Colonic mucosa (tissue), 4 donors: ENCODE measurements at regions not wholly inside any gene's neighbourhood (a gene's known extent, or its start where the extent isn't known, plus 50 kb on each side); places are given as distances from the start of the nearest gene placed in this dataset.

Experiments used
- DNase-seq: peaks from one replicate; pipeline ENCODE4 v3.0.0-alpha.2; 2020
- H3K27ac ChIP-seq: fragments of 200-600 bp; one replicate; pipeline ENCODE4 v1.8.0; 2021
- H3K27me3 ChIP-seq: fragments of 200-600 bp; one replicate; pipeline ENCODE4 v1.8.0; 2021
- H3K36me3 ChIP-seq: fragments of 200-600 bp; one replicate; pipeline ENCODE4 v1.8.0; 2021
- H3K4me1 ChIP-seq: fragments of 200-600 bp; one replicate; pipeline ENCODE4 v1.8.0; 2021; ENCODE audit warnings: mild to moderate bottlenecking
- H3K4me3 ChIP-seq: fragments of 200-600 bp; one replicate; pipeline ENCODE4 v1.8.0; 2021
- H3K9ac ChIP-seq, 2 donors: one replicate each; pipeline ENCODE4 v1.7.0; 2013; ENCODE audit warnings: control low read depth in 2 of 2, low read depth in 2 of 2, low read length in 2 of 2
- H3K9me3 ChIP-seq: fragments of 200-600 bp; one replicate; pipeline ENCODE4 v1.8.0; 2021
- intact Hi-C: fragments of 100-400 bp; cut with DNase I; formaldehyde crosslinking; loops from one replicate; pipeline ENCODE4 v1.14.1; 2022
- TF ChIP-seq, protein P1 (sequence below): fragments of 200-600 bp; IDR thresholded peaks from one replicate; pipeline ENCODE4 v1.8.0; 2022; ENCODE audit warnings: antibody characterized with exemption, mild to moderate bottlenecking
- donor health status: healthy.
- donor health status: DM: no; HTN: no; CAD: no.
- donor health status: DM: no; HTN: no; CAD: no.

DNA sequence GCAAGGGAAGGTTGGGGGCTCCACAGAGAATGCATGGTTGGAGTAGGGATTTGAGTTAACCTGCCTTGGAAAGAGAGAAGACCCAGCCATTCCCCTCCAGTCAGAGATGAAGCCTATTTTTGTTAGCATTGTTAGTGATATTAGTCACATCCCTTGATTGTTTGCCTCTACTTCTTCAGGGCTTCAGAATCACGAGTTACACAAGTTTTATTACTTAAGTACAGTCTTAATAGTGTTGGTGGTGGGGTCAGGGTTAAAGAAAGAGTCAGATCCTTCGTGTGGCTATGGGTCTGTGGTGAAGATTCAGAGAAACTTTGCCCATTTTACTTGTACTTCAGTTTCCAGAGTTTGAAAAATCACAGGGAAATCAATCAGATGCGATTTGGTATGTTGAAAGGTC, 363.1 kb downstream of the LRIG3 start:
- Histone ChIP-seq H3K27me3 (no peaks in the 10 kb centered on the region), H3K9ac (no peak overlapping the region), H3K36me3 (no peaks in the 10 kb centered on the region), H3K4me1 (no peaks in the 10 kb centered on the region), H3K27ac (no peak overlapping the region), H3K9me3 (no peaks in the 10 kb centered on the region), H3K4me3 (no peak overlapping the region)
- TF ChIP-seq, protein P1, sequence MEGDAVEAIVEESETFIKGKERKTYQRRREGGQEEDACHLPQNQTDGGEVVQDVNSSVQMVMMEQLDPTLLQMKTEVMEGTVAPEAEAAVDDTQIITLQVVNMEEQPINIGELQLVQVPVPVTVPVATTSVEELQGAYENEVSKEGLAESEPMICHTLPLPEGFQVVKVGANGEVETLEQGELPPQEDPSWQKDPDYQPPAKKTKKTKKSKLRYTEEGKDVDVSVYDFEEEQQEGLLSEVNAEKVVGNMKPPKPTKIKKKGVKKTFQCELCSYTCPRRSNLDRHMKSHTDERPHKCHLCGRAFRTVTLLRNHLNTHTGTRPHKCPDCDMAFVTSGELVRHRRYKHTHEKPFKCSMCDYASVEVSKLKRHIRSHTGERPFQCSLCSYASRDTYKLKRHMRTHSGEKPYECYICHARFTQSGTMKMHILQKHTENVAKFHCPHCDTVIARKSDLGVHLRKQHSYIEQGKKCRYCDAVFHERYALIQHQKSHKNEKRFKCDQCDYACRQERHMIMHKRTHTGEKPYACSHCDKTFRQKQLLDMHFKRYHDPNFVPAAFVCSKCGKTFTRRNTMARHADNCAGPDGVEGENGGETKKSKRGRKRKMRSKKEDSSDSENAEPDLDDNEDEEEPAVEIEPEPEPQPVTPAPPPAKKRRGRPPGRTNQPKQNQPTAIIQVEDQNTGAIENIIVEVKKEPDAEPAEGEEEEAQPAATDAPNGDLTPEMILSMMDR = no peak
- DNase-seq = no peak
- intact Hi-C loops = no loop called here

DNA sequence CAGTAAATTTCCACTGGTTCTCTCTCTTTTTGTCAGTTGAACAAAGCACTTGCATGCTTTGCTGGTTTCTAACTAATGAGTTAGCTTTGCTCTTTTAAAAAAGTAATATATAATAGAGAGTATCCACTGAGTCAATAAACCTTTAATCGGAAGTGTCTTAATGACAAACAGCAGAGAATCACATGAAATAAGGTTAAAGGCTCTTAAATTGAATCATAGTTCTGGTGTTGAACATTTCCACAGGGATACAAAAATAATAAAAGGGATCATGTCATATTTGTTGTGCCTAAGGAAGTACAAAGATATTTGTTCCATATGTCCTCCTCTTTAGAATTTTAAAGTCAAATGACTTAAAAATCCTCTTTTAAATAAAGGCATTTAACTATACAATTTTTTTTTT, 362.6 kb downstream of the LRIG3 start:
- H3K27me3 ChIP-seq = no peaks in the 10 kb centered on the region
- no peak overlapping the region for H3K27ac ChIP-seq
- intact Hi-C loops = no loop called here
- H3K36me3 ChIP-seq = no peaks in the 10 kb centered on the region
- H3K4me3 ChIP-seq = no peak overlapping the region
- no peak for DNase-seq
- H3K4me1 ChIP-seq = no peaks in the 10 kb centered on the region
- H3K9me3 ChIP-seq = no peaks in the 10 kb centered on the region
- TF ChIP-seq, protein P1 = no peak
- H3K9ac ChIP-seq = no peak overlapping the region

DNA sequence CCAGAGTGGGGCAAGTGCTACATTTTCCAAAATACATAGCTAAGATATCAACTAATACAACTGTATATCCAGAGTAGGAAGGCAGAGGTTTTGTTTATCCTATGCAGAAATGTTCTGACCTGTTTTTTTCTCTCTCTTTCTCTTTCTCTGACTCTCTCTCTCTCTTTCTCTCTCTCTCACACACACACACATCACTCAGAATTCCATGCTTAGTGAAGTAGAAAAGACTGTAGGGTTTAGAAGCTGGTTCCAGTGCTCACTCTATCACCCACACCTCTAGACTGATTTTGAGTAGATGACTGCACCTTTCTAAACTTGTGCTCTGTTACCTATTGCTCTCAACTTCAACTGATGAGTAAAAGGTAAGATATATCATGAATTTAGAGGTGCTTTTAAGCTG, 356.7 kb downstream of the LRIG3 start:
- intact Hi-C loops = no loop called here
- Histone ChIP-seq H3K27ac (no peak overlapping the region), H3K4me3 (no peak overlapping the region), H3K36me3 (no peaks in the 10 kb centered on the region), H3K27me3 (no peaks in the 10 kb centered on the region), H3K4me1 (no peaks in the 10 kb centered on the region), H3K9me3 (no peaks in the 10 kb centered on the region), H3K9ac (no peak overlapping the region)
- TF ChIP-seq, protein P1 = no peak
- no peak for DNase-seq

DNA sequence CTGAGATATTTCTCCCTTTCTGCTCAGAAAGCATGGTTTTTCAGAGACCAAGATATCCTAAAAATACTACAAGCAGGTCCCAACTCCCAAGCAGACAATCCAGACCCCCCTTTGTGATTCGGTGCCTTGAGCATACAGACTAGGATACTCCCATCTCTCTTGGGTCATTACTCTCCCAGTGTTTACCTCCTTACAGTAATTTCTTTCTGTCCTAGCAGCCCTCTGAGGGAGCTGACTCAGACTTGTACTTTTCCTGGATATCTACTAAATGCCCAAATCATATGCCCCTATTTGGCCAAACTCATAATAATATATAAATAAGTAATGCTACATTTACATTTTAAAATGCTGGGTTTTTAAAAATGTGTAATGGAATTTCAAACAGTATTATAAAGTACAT, 355.6 kb downstream of the LRIG3 start:
- Histone ChIP-seq H3K9me3 (no peaks in the 10 kb centered on the region), H3K4me3 (no peak overlapping the region), H3K27me3 (no peaks in the 10 kb centered on the region), H3K4me1 (no peaks in the 10 kb centered on the region), H3K36me3 (no peaks in the 10 kb centered on the region), H3K27ac (no peak overlapping the region), H3K9ac (no peak overlapping the region)
- TF ChIP-seq, protein P1 = no peak
- DNase-seq = no peak
- intact Hi-C loops = no loop called here

DNA sequence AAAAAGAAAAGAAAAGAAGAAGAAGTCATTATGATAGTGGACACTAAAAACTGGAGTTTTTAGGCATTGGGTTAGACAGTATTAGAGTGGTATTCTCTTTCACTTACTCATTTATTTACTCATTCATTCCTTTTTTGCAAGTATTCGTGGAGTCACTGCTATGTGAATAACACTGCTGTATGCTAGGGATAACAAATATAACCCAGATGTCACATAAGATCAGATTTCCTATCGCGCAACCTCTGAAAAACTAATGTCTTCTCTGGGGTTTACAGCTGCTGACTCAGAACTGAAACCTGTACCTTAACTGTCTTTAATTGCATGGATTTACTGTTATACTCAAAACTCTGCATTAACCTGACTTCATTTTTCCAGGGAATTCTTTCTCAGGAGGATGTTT, 353.7 kb downstream of the LRIG3 start:
- Histone ChIP-seq H3K27ac (no peak overlapping the region), H3K27me3 (no peaks in the 10 kb centered on the region), H3K4me3 (no peak overlapping the region), H3K9me3 (no peaks in the 10 kb centered on the region), H3K36me3 (no peaks in the 10 kb centered on the region), H3K4me1 (no peaks in the 10 kb centered on the region), H3K9ac (no peak overlapping the region)
- TF ChIP-seq, protein P1 = no peak
- DNase-seq = no peak
- intact Hi-C loops = no loop called here

DNA sequence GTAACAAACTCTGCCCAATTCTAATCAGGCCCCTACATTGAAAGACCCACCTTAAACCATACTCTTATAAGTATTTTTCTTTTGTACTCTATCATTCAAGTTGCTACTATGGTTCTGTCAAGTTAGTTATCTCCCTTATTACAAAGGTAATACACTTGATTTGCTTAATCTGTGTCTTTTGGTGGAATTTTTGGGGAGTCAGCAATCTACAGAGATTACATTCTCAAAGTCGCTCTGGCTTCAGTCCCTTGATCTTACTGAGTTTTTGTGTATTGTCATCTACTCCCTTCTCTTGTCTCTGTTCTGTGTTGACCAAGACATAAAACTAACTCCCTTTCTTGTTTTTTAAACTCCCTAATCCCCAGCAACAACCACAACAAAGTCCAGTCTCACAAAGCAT, 353.1 kb downstream of the LRIG3 start:
- TF ChIP-seq, protein P1 = no peak
- H3K4me1 ChIP-seq = no peaks in the 10 kb centered on the region
- H3K36me3 ChIP-seq = no peaks in the 10 kb centered on the region
- no peak overlapping the region for H3K4me3 ChIP-seq
- H3K9me3 ChIP-seq = no peaks in the 10 kb centered on the region
- DNase-seq = no peak
- no peaks in the 10 kb centered on the region for H3K27me3 ChIP-seq
- no peak overlapping the region for H3K9ac ChIP-seq
- H3K27ac ChIP-seq = no peak overlapping the region
- intact Hi-C loops = no loop called here
